ENCODE measurements at regions not wholly inside any gene's neighbourhood (a gene's known extent, or its start where the extent isn't known, plus 50 kb on each side); places are given as distances from the start of the nearest gene placed in this dataset.
A peak's percentile ranks its signal among the peaks of the same experiment; 100 is the strongest.

DNA sequence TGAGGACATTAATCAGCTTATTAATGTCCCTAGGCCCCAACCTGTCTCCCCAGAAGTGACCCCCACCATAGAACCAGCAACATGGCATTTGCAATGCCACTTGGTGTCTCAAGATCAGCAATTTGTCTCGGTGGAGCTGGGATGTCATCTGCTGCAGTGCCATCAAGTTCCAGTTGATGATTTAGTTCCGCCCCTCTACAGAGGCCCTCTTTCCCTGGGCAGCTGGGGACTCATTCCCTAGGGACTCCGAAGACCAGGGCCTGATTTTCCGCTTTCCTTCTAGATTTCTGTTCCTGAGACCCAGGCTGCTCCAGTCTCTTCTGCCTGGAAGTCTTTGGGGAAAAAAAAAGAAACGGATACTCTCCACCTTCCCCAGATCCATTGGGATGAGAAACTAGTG, 122.5 kb upstream of the NANOS1 start:
- H3K27me3 Mint-ChIP-seq = peaks cover 13% of the 10 kb centered on the region
- DNase-seq (no peak), ATAC-seq (ENCODE audit: low read depth) (no peak)
- no peak overlapping the region for H3K4me3 Mint-ChIP-seq
- H3K9me3 Mint-ChIP-seq = peaks cover 1% of the 10 kb centered on the region
- POLR2A ChIA-PET = no interaction called here
- H3K36me3 Mint-ChIP-seq = no peaks in the 10 kb centered on the region
- no peaks in the 10 kb centered on the region for H3K4me1 Mint-ChIP-seq
- H3K27ac Mint-ChIP-seq = no peak overlapping the region

- no peaks in the 10 kb centered on the region for H3K36me3 Mint-ChIP-seq
- peaks cover 1% of the 10 kb centered on the region for H3K9me3 Mint-ChIP-seq
- POLR2A ChIA-PET = no interaction called here
- H3K27me3 Mint-ChIP-seq = peaks cover 13% of the 10 kb centered on the region
- ATAC-seq (ENCODE audit: low read depth) (no peak), DNase-seq (no peak)
- no peak overlapping the region for H3K27ac Mint-ChIP-seq
- no peaks in the 10 kb centered on the region for H3K4me1 Mint-ChIP-seq
- H3K4me3 Mint-ChIP-seq = no peak overlapping the region
Measured at GRCh38 chr10:118908557-118909256, 120.8 kb upstream of the NANOS1 start.

- Mint-ChIP-seq H3K27me3 (peaks cover 8% of the 10 kb centered on the region), H3K9me3 (peaks cover 1% of the 10 kb centered on the region), H3K36me3 (no peaks in the 10 kb centered on the region), H3K27ac (no peak overlapping the region), H3K4me1 (no peaks in the 10 kb centered on the region), H3K4me3 (no peak overlapping the region)
- POLR2A ChIA-PET = no interaction called here
- DNase-seq = no peak
- no peak for ATAC-seq (ENCODE audit: low read depth)
Measured at GRCh38 chr10:118910702-118911101, 118.8 kb upstream of the NANOS1 start.

GRCh38 chr10:118911363-118911762, 118.2 kb upstream of the NANOS1 start:
- DNase-seq (no peak), ATAC-seq (ENCODE audit: low read depth) (no peak)
- Mint-ChIP-seq H3K27ac (no peak overlapping the region), H3K9me3 (peaks cover under 1% of the 10 kb centered on the region), H3K36me3 (no peaks in the 10 kb centered on the region), H3K27me3 (peaks cover 8% of the 10 kb centered on the region), H3K4me3 (no peak overlapping the region), H3K4me1 (no peaks in the 10 kb centered on the region)
- POLR2A ChIA-PET = no interaction called here

DNA sequence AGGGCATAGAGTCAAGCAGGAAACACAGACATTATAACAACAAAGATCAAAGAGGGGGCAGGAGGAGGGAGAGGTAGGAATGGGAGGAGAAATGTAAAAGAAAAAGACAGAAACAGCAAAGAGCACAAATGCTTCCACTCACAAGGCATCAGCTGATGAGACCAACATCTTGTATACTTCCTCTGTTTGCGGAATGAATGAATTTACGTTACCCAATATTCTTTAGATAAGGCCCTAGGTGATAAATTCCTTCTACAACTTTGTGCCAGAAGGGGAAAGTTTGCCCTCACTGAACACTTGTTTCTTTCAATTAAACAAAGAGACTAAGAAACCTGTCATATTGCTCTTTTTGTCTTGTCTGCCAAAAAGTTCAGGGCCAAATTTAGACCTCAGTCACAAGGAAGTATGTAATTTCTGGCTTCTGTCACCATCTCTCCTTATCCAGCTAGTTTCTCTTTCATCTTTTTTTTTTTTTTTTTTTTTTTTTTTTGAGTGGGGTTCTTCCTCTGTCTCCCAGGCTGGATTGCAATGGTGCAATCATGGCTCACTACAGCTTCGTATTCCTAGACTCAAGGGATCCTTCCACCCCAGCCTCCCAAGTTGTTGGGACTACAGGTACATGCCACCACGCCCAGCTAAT, 116.4 kb upstream of the NANOS1 start:
- Mint-ChIP-seq H3K36me3 (no peaks in the 10 kb centered on the region), H3K4me1 (no peaks in the 10 kb centered on the region), H3K9me3 (no peaks in the 10 kb centered on the region), H3K4me3 (no peak overlapping the region), H3K27ac (no peak overlapping the region), H3K27me3 (peaks cover 8% of the 10 kb centered on the region)
- no peak for ATAC-seq (ENCODE audit: low read depth)
- DNase-seq = no peak
- POLR2A ChIA-PET = no interaction called here

DNA sequence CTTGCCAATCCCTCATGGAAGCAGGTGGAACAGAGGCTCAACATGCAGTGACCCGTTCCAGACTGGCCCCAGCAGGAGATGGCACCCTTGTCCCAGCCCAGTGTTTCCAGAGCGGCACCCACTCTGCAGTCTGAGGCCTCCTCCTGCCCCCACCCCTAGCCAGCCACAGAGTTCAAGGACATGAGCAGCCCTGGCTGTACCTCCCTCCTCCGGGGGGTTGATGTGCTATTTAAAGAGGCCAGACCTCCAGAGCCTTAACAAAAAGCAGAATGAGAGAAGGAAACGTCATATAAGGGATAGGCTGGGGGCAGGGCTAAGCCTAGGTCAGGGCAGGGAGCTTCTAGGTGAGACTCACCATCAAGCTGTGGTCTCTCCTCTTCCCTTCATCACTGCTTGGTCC, 115.7 kb upstream of the NANOS1 start:
- Mint-ChIP-seq H3K4me1 (no peaks in the 10 kb centered on the region), H3K27me3 (peaks cover 8% of the 10 kb centered on the region), H3K9me3 (no peaks in the 10 kb centered on the region), H3K36me3 (no peaks in the 10 kb centered on the region), H3K4me3 (no peak overlapping the region), H3K27ac (peak overlapping the region; percentile 6)
- DNase-seq = no peak
- POLR2A ChIA-PET = no interaction called here
- no peak for ATAC-seq (ENCODE audit: low read depth)

DNA sequence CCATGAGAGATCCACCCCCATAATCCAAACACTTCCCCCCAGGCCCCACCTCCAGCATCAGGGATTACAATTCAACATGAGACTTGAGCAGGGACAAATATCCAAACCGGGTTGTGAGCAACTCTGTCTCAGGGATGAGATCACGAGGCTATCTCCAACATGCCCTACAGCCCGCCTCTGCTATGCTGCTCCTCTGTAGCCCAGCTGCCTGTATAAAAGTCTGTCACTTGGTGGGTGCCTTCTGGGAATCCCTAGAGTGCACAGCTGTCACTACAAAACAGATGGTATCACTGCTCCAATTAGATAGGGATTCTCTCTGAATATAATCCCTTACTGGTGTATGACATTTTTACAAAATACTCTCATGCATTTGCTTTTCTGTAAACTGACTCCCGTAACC, 114.9 kb upstream of the NANOS1 start:
- ATAC-seq (ENCODE audit: low read depth) (no peak), DNase-seq (no peak)
- Mint-ChIP-seq H3K27me3 (peaks cover 8% of the 10 kb centered on the region), H3K9me3 (no peaks in the 10 kb centered on the region), H3K4me3 (no peak overlapping the region), H3K4me1 (no peaks in the 10 kb centered on the region), H3K36me3 (no peaks in the 10 kb centered on the region), H3K27ac (no peak overlapping the region)
- POLR2A ChIA-PET = no interaction called here

DNA sequence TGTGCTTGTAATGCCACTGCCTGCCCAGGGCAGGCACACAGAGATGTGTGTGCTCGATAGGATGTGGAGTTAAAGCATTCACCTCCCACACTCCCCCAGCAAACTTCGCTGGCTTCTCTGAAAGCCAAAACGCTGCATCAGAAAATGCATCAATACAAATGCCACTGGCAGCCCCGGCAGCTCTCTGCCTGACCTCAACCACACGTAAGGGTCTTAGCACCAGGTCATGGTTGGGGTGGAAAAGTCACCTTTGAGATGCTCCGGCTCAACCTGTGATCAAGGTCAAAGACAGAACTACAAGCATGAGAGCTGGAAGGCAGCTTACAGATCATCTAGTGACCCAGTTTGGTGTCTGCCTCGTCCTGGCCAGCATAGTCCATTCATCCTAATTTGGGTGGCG, 114.4 kb upstream of the NANOS1 start:
- no peak for DNase-seq
- no peak for ATAC-seq (ENCODE audit: low read depth)
- H3K4me3 Mint-ChIP-seq = no peak overlapping the region
- no peaks in the 10 kb centered on the region for H3K9me3 Mint-ChIP-seq
- H3K4me1 Mint-ChIP-seq = no peaks in the 10 kb centered on the region
- H3K27me3 Mint-ChIP-seq = peaks cover 8% of the 10 kb centered on the region
- H3K36me3 Mint-ChIP-seq = no peaks in the 10 kb centered on the region
- POLR2A ChIA-PET = no interaction called here
- no peak overlapping the region for H3K27ac Mint-ChIP-seq

- H3K9me3 Mint-ChIP-seq = no peaks in the 10 kb centered on the region
- peaks cover 10% of the 10 kb centered on the region for H3K27me3 Mint-ChIP-seq
- no peaks in the 10 kb centered on the region for H3K36me3 Mint-ChIP-seq
- DNase-seq (no peak), ATAC-seq (ENCODE audit: low read depth) (no peak)
- no peaks in the 10 kb centered on the region for H3K4me1 Mint-ChIP-seq
- no peak overlapping the region for H3K4me3 Mint-ChIP-seq
- POLR2A ChIA-PET = no interaction called here
- no peak overlapping the region for H3K27ac Mint-ChIP-seq
Measured at GRCh38 chr10:118916777-118917176, 112.7 kb upstream of the NANOS1 start.

DNA sequence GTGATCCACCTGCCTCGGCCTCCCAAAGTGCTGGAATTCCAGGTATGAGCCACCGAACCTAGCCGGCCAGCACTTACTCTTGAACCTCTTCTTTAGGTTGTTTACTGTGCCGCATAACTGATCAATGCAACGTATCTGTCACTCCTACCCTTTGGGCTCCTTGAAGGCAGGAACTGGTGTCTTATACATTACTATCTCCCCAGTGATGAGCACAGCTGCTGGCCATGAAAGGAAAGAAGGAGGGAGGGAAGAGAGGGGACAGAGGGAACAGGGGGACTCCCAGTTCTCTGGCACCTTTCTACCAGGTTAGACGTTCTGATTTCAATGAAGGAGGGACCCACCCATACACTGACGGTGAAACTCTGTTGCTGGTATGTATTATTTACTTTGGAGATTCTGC, 111.8 kb upstream of the NANOS1 start:
- Mint-ChIP-seq H3K36me3 (no peaks in the 10 kb centered on the region), H3K27me3 (peaks cover 8% of the 10 kb centered on the region), H3K27ac (no peak overlapping the region), H3K9me3 (no peaks in the 10 kb centered on the region), H3K4me1 (no peaks in the 10 kb centered on the region), H3K4me3 (no peak overlapping the region)
- POLR2A ChIA-PET = no interaction called here
- no peak for DNase-seq
- no peak for ATAC-seq (ENCODE audit: low read depth)

GRCh38 chr10:118918116-118918515, 111.4 kb upstream of the NANOS1 start:
- no peaks in the 10 kb centered on the region for H3K9me3 Mint-ChIP-seq
- POLR2A ChIA-PET = no interaction called here
- ATAC-seq (ENCODE audit: low read depth) (no peak), DNase-seq (no peak)
- peaks cover 8% of the 10 kb centered on the region for H3K27me3 Mint-ChIP-seq
- H3K4me3 Mint-ChIP-seq = no peak overlapping the region
- no peaks in the 10 kb centered on the region for H3K4me1 Mint-ChIP-seq
- H3K27ac Mint-ChIP-seq = no peak overlapping the region
- H3K36me3 Mint-ChIP-seq = no peaks in the 10 kb centered on the region

GRCh38 chr10:118918587-118918986, 110.9 kb upstream of the NANOS1 start:
- Mint-ChIP-seq H3K36me3 (no peaks in the 10 kb centered on the region), H3K9me3 (no peaks in the 10 kb centered on the region), H3K27ac (no peak overlapping the region), H3K27me3 (peaks cover 8% of the 10 kb centered on the region), H3K4me3 (no peak overlapping the region), H3K4me1 (no peaks in the 10 kb centered on the region)
- ATAC-seq (ENCODE audit: low read depth) = no peak
- no peak for DNase-seq
- POLR2A ChIA-PET = no interaction called here

- Mint-ChIP-seq H3K4me3 (no peak overlapping the region), H3K27me3 (peaks cover 12% of the 10 kb centered on the region), H3K4me1 (no peaks in the 10 kb centered on the region), H3K27ac (no peak overlapping the region), H3K36me3 (no peaks in the 10 kb centered on the region), H3K9me3 (no peaks in the 10 kb centered on the region)
- POLR2A ChIA-PET = no interaction called here
- no peak for DNase-seq
- ATAC-seq (ENCODE audit: low read depth) = no peak
Measured at GRCh38 chr10:118920206-118920605, 109.3 kb upstream of the NANOS1 start.

- POLR2A ChIA-PET = no interaction called here
- Mint-ChIP-seq H3K4me3 (no peak overlapping the region), H3K27ac (no peak overlapping the region), H3K36me3 (no peaks in the 10 kb centered on the region), H3K4me1 (no peaks in the 10 kb centered on the region), H3K9me3 (no peaks in the 10 kb centered on the region), H3K27me3 (peaks cover 15% of the 10 kb centered on the region)
- ATAC-seq (ENCODE audit: low read depth) (no peak), DNase-seq (no peak)
Measured at GRCh38 chr10:118922226-118922625, 107.3 kb upstream of the NANOS1 start.
